ENCODE measurements at regions not wholly inside any gene's neighbourhood (a gene's known extent, or its start where the extent isn't known, plus 50 kb on each side); places are given as distances from the start of the nearest gene placed in this dataset.
"Not testable (repeated sequence)": the region's sequence is repeated elsewhere in the genome, so short reads cannot be mapped to it uniquely, and the experiment has no call there.

DNA sequence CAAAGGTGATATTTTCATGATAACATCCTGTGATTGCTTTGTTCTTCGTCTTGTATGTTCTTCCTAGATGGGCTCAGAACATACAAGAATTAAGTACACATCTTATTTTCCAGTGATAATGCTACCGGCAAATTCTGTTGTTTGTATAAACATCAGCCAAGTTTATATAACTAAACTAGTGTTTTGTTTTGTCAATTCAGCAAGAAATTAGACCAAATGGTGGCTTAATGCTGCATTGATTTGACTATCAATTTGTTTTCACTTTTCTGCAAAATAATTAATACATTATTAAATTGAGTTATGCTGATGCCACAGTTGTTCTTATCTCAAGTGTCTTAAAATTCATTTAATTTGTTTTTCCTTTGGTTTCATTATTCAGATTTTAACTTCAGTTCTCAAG lies 177.7 kb downstream of the OR4F29 start:
- DNase-seq: not testable (repeated sequence)

DNA sequence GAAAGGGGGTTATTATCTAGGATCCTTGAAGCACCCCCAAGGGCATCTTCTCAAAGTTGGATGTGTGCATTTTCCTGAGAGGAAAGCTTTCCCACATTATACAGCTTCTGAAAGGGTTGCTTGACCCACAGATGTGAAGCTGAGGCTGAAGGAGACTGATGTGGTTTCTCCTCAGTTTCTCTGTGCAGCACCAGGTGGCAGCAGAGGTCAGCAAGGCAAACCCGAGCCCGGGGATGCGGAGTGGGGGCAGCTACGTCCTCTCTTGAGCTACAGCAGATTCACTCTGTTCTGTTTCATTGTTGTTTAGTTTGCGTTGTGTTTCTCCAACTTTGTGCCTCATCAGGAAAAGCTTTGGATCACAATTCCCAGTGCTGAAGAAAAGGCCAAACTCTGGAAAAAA lies 183.7 kb downstream of the OR4F29 start:
- DNase-seq: peak; percentile 87

Measured in stimulated activated CD8-positive, alpha-beta memory T cell treated with anti-CD3 and anti-CD28 coated beads, Interleukin-4, amount 100 ng/mL, for 48 hours (primary cell).